ENCODE measurements at regions not wholly inside any gene's neighbourhood (a gene's known extent, or its start where the extent isn't known, plus 50 kb on each side); places are given as distances from the start of the nearest gene placed in this dataset.
"Not testable (repeated sequence)": the region's sequence is repeated elsewhere in the genome, so short reads cannot be mapped to it uniquely, and the experiment has no call there.

- DNase-seq (ENCODE audit: low read depth in 2 of 2), result no peak
These were observed 432.1 kb downstream of the BRD1 start for GRCh38 chr22:49395617-49396016.

- not testable (repeated sequence) for DNase-seq (ENCODE audit: low read depth in 2 of 2)
These were observed 432.6 kb downstream of the BRD1 start for GRCh38 chr22:49395062-49395461.

- no peak for DNase-seq (ENCODE audit: low read depth in 2 of 2)
These were observed 433.4 kb downstream of the BRD1 start for GRCh38 chr22:49394116-49394785.

DNA sequence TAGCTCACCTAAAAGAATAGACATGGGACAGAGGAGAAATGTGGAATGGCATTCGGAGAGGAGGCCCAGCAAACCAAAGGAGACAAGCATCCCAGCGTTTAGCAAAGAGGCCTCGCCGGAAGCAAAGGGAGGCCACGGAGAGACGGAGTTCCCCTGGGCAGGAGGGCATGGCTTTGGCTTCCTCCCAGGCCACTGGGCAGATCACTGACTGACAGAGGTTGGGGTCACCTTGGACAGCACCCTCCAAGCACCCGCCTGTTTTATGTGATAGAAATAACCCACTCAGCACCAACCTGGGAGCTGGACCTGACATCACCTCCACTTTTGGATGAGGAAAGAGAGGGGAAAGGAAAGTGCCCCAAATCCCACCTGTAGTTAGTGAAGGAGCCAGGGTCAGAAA is 434.1 kb downstream of the BRD1 start:
- no peak for DNase-seq (ENCODE audit: low read depth in 2 of 2)

DNA sequence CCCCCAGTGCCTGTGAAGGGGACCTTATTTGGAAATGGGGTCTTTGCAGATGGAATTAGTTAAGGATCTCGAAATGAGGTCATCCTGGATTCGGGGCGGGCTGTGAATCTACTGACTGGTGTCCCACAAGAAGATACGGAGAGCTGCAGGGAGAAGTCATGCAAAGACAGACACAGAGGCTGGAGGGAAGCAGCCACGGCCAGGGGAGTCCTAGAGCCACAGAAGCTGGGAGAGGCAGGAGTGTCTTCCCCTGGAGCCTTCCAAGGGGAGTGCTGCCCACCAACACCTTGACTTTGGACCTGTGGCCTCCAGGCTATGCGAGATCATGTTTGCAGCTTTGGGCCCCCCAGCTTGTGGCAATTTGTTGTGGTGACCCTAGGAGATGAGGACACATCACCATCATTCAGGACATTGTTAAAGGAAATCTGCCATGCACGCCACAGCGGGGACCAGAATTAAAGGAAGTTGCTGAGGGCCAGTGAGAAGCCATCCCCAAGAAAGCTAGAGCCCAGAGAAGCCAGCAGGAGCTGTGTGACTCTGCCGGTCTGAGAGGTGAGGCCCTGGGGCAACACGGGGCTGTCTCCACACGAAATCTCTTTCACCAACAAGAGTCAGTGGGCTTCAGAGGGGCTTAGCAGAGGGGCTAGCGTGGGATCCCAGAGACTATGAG is 434.7 kb downstream of the BRD1 start:
- DNase-seq (ENCODE audit: low read depth in 2 of 2), result no peak

GRCh38 chr22:49392247-49392646 is 435.4 kb downstream of the BRD1 start:
- DNase-seq (ENCODE audit: low read depth in 2 of 2), result no peak

DNA sequence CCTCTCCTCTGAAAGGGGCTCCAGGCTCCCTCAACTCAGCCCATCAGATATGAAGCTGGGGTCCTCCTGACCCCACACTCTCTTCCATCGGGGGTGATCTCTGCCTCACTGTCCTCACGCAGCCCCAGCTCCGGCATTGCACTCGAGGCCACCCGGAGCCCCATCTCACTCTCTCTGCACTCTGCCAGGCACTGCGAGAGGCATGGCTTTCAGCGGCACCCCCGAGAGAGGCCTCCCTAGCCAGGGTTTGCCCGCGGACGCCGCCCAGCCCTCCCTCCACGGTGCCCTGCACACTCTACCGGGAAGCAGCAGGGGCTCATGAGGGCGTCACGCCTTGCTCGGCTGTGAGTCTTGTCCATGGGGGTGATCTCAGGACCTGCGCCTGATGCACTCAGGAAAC is 436.2 kb downstream of the BRD1 start:
- no peak for DNase-seq (ENCODE audit: low read depth in 2 of 2)

GRCh38 chr22:49390954-49391353 is 436.7 kb downstream of the BRD1 start:
- no peak for DNase-seq (ENCODE audit: low read depth in 2 of 2)

DNA sequence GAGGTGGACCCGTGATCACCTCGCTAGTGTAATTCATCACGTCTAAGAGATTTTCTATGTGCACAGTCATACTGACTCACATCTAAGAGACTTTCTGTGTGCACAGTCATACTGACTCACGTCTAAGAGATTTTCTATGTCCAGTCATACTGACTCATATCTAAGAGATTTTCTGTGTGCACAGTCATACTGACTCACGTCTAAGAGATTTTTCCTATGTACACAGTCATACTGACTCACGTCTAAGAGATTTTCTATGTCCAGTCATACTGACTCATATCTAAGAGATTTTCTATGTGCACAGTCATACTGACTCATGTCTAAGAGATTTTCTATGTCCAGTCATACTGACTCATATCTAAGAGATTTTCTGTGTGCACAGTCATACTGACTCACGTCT is 443.8 kb downstream of the BRD1 start:
- not testable (repeated sequence) for DNase-seq (ENCODE audit: low read depth in 2 of 2)

- DNase-seq (ENCODE audit: low read depth in 2 of 2), result no peak
These were observed 445.3 kb downstream of the BRD1 start for GRCh38 chr22:49382451-49382735.

GRCh38 chr22:49381595-49382450 is 445.9 kb downstream of the BRD1 start:
- no peak for DNase-seq (ENCODE audit: low read depth in 2 of 2)

DNA sequence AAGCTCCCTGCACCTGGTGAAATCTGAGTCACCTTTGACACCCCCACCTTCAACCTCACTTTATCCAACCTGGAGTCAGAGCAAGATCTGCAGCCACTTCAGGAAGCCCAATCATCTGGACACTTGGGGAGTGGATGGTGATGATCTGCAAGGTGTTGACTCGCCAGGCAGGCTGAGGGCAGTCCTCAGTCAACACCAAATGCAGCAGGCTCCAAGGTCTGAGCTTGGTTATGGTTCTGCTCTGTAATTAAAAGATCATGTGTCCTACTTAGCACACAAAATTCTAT is 446.9 kb downstream of the BRD1 start:
- no peak for DNase-seq (ENCODE audit: low read depth in 2 of 2)

GRCh38 chr22:49380095-49380827 is 447.4 kb downstream of the BRD1 start:
- no peak for DNase-seq (ENCODE audit: low read depth in 2 of 2)

GRCh38 chr22:49377306-49377705 is 450.4 kb downstream of the BRD1 start:
- no peak for DNase-seq (ENCODE audit: low read depth in 2 of 2)

DNA sequence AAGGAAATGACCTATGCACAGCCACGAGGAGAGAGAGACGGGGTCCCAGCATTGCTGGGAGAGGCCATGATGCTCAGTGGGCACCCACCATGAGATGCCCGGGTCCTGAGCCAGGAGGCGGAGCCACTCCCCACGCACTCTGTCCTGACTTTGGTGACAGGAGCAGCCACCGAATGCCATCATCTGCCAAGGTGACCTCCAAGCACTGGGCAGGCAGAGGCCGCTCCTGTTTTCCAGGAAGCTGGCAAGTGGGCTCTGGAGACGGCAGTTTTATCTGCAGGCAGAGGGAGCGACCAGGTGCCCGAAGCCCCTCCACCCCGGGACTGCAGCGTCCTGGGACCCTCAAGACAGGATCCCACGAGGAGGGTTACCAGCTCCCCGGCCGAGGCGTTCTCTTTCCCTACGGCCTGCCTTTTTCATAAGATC is 453.9 kb downstream of the BRD1 start:
- no peak for DNase-seq (ENCODE audit: low read depth in 2 of 2)

DNA sequence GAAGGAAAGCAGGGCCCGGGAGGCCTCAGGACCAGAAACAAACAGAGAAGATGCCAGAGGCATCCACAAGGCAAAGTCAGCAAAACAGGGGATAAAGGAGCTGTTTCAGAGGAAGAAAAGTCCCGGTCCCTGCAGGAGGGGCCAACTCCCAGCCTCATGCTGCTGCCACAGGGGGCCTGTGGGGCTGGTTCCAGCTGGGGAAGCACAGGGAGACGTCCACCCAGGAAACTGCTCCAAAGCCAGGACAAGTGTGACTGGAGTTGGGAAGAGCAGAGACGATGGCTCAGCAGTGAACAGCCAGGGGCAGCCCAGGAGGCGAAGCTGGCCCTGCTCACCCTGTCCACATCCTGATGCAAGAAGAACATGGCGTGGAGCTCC is 454.4 kb downstream of the BRD1 start:
- DNase-seq (ENCODE audit: low read depth in 2 of 2), result no peak

- DNase-seq (ENCODE audit: low read depth in 2 of 2), result no peak
These were observed 455.0 kb downstream of the BRD1 start for GRCh38 chr22:49372530-49373288.

DNA sequence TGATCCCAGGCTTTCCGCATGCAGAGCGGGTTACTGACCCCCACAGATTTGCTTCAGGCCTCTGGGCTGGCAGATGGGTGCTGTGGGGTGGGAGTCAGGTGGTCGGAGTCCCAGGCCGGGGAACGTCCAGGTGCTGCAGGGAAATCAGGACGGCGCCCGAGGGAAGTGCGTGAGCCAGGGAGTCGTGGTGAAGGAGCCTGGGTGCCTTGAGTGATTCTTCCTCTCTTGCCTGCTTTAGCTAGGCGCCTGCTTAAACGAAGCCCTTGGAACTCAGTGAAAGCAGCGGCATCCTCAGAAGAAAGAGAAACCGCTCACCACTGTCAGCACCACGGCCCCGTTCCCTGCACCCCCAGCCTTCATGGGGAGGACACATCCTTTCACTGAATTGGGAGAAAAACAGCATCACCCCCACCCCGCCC is 455.6 kb downstream of the BRD1 start:
- DNase-seq (ENCODE audit: low read depth in 2 of 2), result no peak

- no peak for DNase-seq (ENCODE audit: low read depth in 2 of 2)
These were observed 456.2 kb downstream of the BRD1 start for GRCh38 chr22:49371325-49372110.

DNA sequence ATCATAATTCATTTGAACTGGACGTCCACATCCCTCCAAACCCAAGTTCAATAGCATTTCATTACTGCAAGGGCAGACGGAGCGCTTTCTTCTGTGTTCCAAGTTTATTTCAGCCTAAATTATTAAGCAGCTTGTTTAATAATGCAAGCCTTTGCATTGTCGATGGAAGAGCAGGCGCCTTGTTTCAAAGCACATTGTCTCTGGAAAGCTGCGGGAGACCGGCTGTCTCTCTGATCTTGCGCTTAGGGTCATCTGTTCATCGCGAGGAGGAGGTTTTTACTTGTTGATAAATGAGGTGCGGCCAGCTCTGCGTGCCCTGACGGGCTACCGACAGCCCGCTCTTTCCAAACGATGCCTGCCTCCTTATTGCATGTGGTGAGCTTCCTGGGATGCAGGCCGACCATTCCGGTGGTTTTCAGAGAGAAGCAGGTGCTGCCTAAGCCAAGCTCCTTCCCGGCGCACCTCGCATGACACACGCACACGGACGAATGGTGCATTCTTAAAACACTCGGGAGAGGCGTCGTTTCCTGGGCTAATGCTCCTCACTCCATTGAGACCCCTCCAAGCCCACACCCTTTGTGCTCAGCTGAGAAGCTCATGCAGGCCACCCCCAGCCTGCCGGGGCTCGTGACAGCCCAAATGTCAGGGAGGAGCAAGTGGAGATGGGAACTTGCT is 456.9 kb downstream of the BRD1 start:
- no peak for DNase-seq (ENCODE audit: low read depth in 2 of 2)
